ENCODE measurements at regions not wholly inside any gene's neighbourhood (a gene's known extent, or its start where the extent isn't known, plus 50 kb on each side); places are given as distances from the start of the nearest gene placed in this dataset.
"Not testable (repeated sequence)": the region's sequence is repeated elsewhere in the genome, so short reads cannot be mapped to it uniquely, and the experiment has no call there.

DNA sequence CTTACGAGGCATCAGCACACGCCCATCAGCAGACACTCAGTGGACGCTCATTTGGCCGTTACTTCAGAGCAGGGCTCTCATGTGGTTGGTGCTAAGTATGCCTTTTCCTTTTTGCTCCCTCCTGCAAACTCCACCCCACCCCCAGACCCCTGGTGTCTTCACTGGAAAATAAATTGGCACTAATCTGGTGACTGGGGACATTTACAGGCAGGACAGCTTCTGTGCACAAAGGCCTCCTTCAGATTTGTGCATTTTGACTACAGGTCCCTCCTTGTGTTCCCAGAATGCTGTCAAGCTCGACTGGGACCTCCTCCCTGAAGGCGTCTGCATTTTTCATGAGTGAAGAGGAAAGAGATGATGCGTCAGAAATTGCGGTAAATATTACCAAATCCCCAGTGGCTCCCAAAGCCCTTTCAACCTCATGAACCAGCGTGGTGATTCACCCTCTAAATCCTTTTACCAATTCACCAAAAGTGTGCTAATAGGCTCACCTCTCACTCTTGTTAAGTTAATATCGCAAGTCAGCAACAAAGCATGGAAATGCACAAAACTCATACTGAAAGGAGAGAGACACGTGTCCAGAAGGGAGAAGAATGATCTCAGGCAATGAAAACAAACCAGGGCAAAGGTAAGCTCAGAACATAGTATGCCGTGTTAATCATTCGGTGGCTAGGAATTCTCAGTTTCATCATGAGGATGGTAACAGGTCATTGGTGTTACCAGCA, 119.0 kb downstream of the NKX6-1 start:
- no peak for DNase-seq

DNA sequence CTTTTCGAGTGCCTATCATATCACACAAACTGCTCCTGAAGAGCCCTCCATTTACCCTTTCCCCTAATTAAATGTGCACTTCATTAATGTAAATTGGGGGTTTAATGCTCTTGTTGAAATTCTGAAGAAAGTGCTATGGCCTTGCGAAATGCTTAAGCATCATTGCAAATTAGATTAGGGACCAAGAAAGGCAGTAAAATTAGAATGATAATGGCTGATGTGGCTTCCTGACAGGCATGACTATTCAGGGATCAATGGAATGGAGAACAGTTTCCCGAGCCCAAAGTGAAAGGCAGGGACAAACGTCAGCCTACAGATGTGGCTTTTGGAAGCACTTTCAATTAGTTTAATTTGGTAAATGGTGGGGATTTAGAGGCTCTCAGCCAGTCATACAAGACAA, 120.1 kb downstream of the NKX6-1 start:
- DNase-seq = no peak

DNA sequence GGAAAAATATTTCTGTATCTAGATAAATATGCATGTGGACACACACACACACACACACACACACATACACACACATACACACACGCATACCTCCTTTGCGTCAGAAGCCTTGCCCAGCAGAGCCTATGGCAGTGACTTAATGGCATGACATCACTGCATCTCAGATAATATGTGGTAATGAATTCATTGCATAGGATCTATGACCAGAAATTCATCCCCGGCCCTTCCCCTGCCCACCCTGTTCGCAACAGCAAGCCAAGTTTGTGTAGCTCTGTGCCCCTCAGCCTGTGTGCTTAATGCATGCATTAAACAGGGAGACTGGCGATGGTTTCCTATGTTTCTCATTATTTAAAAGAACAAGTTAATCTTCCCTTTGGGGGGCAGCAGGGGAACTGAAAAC, 120.7 kb downstream of the NKX6-1 start:
- DNase-seq = no peak

DNA sequence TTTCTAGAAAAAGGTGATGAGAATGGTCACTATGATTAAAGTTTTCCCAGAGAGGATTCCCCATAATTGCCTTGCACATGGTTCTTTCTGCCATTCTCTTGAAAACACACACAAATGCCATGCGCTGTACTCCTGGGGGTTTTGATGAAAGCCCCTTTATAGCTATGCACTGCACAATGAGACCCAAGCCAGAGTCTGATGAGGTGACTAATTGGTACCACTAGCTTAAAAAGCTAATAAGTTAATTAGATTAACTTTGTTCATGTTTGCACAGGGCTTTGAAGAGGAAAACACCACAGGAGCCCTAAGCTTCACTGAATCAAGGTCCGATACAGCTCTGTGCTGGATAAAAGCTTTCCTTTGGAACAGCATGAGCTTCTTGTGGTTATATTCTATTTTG, 132.2 kb downstream of the NKX6-1 start:
- DNase-seq = no peak

DNA sequence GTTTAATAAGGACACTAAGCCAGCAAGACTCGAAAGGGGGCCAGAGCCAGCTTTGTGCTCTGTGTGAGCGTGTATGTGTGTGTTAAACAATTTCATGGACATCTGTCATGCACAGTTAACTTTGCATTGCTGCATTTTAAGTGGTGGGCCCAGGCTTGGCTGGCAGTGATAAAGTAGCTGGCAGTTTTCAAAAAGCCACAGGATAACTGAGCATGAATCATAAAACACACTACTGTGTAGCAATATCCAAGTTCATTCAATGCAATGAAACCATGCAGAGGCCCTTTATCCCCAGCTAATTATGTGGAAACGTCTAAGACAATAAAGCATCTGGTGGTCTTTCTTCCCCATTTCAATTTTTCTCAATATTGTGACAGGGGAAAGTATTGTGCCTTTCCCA, 132.9 kb downstream of the NKX6-1 start:
- DNase-seq = no peak

DNA sequence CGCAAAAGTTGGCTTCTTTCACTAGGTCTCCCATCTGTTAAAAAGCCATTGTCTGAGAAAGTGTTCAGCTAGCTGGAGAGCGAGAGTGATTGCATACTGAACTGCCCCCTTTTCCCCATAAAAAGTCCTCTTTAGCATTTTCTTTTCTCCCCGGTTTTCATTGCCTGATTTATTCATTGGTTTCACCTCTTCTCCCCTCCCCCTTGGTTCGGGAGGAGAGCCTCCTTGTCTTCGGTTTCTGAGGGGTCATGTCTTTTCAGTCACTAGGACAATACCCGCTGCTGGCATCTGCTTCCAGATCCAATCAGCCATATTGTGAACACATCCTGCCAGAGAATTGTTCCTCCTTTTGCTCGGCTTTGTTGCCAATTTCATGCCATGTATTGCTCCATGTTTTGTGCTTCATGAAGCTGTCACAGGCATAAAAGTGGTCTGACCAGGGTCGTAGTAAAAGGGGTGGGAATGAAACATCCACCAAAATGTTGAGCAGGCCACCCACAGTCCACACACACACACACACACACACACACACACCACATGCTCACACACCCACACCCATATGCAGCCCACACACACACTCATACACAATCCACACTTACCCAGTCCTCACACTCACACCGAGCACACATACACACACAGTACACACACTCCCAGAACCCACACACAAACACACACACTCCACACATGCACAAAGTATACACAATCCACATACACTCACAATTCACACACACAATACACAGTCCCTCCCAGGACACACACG, 136.0 kb downstream of the NKX6-1 start:
- no peak for DNase-seq

DNA sequence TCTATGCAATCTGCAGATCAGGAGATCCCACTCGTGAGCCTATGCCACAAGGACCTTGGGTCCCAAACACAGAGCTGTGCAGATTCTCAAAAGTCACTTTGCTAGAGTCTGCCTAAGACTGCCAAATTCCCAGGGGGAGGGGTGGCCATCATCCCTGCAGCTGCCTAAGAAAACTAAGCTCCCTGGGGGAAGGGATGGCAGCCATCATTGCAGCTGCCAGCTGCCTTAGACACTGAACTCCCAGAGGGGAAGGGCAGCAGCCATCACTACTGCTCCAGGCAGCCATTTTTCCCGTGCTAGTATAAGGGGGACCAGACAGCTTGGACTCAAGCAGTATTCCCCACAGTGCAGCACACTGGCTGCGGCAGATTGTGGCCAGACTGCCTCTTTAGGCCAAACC, 156.9 kb downstream of the NKX6-1 start:
- no peak for DNase-seq

DNA sequence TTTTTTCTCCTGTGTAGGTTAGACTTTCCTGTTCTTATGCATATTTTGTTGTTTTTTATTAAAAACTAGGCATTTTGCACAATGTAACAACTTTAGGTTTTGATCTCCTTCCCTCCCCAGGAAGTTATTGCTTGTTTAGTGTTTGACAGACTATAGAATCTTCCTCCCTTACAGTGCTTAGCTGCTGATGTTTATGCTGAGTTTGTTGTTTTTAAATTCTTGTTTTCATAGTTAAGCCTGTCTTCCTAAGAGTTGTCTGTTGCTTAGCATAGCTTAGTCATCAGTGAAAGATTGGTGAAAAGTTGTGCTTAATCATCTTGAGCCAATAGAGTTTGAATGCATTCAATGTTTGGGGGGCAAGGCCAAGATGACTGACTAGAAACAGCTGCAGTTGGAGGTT, 157.5 kb downstream of the NKX6-1 start:
- DNase-seq = no peak

DNA sequence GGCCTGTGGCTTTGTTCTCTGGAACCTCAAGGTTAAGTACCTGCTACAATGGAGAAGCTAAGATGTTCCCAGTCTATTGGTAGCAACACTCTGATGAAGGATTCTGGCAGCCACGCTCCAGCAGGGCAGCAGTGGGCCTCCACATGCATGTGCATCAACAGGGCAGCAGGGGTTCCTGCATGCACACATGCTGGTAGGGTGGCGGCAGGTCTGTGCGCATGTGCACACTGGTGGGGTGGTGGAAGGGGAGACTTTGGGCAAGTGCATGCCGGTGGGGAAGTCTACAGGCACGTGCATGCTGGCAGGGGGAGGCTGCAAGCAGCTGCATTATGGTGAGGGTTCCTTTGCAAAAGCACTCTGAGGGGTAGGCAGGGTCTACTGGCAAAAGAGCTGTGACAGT, 160.7 kb downstream of the NKX6-1 start:
- DNase-seq = peak in 1 of 56 donors; percentile 2

DNA sequence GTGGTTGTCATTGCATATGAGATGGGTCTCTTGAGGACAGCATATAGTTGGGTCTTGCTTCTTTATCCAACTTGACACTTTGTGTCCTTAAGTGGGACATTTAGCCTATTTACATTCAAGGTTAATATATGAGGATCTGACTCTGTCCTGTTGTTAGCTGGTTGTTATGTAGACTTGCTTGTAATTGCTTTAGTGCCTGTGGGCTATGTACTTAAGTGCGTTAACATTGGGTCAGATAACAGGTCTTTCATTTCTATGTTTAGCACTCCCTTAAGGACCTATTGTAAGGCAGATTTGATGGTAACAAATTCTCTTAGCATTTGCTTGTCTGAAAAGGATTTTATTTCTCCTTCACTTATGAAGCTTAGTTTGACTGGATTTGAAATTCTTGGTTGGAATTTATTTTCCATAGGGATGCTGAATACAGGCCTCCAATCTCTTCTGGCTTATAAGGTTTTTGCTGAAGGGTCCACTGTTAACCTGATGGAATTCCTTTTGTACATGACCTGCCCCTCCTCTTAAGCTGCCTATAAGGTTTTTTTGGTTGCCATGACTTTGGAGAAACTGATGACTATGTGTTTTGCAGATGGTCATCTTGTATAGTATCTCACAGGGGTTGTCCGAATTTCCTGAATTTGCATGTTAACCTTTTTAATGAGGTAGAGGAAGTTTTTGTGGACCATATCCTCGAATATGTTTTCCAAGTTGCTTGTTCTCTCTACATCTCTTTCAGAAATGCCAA, 162.0 kb downstream of the NKX6-1 start:
- DNase-seq = no peak

DNA sequence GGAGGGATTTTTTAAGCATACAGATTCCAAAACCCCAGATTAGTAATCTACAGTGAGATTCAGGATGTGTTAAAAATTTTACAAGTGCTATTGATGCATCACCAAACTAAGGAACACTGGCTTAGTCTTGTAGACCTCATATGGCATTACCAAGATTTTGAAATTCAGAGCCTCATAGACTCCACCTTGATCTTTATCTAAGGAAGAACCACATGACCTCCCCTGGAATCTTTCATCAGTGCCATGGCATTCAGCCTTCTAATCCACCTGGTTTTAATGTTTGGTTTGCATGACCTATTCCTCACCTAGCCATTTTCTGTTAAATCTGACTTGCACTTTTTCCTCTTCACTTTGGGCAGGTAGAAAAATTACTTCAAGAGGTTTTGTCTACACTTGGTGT, 171.6 kb downstream of the NKX6-1 start:
- no peak for DNase-seq

DNA sequence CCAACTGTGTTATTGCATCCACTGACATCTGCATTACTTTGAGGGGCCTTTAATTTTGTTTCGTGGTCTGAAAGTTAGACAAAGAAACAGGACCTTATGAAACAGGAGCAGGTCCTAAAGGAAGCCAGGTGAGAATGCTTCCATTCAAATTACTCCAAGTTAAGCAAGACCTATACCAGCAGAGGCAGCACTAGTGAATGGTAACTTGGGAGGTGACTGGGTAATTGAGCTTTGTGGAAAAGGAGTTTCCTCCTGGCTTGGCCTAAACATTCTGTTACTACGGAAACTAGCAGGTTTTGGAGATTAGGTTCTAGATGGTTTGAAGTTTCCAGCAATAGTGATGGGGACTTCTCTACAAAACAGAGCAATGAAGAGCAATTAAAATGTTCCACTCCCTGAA, 173.5 kb downstream of the NKX6-1 start:
- no peak for DNase-seq

DNA sequence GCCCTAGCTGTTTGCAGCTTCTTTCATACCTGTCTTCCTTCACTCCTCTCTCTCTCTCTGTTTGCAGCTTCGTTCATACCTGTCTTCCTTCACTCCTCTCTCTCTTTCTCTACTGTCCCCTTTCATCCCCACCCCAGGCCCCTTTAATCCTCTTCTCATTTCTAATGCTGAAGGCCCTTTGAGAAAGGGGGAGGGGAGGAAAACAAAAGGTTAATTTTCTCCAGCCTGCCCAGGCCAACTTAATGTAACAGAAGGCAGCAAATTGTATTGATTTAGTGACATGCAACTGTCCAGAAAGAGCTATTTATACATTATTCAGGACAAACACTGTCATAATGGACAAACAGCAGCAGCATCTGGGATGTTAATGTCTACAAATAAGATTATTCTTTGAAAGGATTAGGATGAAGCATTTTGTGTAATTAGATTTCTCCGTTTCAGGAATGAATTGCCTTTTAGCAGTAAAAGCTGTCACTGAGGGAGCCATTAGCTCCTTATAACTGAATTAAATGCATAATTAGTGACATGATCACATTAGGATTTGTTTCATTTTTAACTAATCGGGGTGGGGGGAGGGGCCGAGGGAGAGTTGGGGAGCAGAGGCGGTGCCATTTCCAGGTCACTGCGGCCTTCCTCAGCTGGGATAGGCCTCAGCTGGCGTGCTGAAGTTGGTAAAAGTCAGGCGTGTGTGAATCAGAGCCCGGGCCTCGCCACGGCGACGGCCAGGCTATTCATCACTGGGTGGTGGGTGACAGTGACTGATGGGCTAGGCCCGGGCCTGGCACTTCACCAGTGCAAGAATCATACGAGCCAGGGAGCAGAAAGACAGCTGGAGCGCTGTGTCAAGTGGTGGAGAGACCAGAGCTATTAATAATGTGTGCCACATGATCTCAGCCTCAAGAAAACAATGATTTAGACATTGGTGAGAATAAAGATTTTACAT, 174.5 kb downstream of the NKX6-1 start:
- DNase-seq = peak in 12 of 56 donors; percentile 1 to 59 (median 8)

DNA sequence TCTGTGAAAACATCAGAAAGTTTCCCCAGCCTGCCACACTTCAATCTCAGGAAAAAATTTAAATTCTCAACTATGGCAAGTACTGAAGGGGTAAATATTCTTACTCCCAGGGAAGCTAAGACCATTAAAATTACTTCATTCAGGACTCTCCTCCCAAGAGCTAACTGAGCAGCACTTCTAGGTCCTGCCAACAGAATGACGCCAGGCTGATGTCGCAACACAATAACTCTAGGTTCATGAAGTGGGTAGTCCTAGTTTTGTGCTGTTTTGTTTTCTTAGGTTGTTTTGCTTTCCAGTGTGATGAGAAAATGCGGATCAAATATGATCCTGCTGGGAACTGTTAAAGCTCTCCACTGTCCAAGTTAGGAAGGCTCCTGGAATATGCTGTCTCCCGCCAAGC, 180.0 kb downstream of the NKX6-1 start:
- DNase-seq = no peak

DNA sequence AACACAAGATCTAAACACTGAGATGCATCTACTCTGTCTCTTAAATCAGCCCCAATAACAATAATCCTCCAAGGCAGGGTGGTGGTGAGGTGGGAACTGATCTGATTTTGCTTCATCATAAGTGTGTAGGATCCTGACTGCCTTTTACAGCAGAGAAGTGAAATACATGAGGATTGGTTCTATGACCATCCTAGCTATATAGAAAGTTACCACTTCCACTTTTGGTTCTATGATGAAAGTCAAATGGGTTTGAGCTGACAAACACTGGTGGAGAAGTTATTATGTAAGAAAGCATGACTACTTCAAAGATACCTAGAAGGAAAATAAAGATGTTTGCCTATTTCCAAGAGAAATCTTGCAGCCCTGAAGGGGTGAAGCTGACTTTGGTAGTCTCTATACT, 181.6 kb downstream of the NKX6-1 start:
- no peak for DNase-seq

DNA sequence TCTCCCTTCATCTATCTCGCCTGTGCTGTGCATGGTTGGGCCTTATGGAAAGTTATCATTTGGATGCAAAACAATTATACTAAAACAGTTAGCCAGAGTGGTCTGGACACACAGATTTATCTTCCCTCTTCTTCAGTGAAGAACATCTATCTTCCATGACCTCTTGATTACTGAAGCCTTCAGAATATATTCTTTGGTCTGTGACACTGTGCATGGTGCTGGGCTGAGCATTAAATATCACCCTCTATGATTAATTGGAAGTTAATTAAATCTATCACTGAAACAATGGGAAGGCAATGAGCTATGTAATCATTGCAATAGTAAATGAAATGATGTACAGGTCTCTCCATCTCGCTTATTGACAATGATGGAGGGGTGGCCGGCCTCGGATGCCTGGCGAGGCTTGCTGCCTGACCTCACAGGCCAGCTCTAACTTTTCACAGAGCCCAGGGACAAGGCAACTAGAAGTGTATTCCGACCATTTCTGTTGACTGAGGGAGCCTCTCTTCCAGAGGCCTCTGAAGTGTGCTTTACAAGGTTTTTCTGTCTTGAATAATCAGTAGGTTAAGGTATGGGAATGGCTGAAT, 186.6 kb downstream of the NKX6-1 start:
- no peak for DNase-seq

DNA sequence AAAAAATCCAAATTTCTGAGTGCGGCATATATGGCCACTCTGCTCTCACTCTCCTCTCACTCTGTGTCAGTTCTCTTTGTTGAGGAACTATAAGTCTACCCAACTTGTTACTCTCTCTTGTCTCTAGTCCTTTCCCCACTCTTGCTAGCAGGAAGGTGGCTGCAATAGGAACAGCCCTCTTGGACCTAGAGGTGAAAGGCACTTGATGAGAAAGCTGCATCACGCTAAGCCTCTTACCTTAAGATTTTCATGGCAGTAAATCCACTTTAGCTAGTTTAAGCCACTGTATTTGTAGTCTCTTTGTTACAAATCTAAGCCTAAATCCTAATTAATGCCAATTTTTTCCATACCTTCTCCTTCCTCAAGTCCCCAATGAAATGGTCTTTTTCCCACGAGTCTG, 189.9 kb downstream of the NKX6-1 start:
- DNase-seq = no peak

DNA sequence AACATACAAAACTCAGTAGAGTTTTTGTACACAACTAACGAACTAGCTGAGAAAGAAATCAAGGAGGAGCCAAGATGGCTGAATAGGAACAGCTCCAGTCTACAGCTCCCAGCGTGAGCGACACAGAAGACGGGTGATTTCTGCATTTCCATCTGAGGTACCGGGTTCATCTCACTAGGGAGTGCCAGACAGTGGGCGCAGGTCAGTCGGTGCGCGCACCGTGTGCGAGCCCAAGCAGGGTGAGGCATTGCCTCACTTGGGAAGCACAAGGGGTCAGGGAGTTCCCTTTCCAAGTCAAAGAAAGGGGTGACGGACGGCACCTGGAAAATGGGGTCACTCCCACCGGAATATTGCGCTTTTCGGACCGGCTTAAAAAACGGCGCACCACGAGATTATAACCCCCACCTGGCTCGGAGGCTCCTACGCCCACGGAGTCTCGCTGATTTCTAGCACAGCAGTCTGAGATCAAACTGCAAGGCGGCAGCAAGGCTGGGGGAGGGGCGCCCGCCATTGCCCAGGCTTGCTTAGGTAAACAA, 200.3 kb downstream of the NKX6-1 start:
- not testable (repeated sequence) for DNase-seq

DNA sequence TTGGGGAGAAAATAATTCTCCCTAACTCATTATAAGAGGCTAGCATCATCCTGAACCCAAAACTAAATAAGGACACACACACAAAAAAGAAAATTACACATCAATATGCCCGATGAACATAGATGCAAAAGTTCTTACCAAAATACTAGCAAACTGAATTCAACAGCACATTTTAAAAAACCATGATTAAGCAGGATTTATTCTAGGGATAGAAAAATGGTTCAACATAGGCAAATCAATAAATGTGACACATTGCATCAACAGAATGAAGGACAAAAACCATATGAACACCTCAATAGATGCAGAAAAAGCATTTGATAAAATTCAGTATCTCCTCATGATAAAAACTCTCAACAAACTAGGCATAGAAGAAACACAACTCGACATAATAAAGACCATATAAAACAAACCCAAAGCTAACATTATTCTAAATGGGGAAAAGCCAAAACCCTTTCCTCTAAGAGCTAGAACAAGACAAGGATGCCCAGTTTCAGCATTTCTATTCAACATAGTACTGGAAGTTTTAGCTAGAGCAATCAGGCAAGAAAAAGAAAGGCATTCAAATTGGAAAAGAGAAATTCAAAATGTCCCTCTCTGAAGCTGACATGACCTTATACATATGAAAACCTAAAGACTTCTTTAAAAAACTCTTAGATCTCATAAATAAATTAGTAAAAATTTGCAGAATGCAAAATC, 200.9 kb downstream of the NKX6-1 start:
- DNase-seq = no peak

DNA sequence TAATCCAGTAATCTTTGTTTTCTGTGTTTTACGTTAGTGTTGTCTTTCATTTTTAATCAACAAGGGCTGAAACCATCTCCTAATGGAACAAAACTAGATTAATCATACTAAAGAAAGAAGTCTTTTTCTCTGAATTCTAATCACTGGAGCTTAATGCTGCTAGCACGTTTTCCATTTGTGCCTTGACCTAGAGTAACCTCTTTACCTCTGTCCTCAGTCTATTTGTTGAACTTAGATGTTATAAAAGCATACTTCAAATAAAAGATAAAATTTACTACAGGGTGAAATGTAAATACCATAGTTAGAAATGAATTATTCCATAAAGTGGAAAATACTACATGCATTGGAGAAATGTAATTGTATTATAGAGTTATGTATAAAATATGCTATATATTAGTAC, 207.1 kb downstream of the NKX6-1 start:
- DNase-seq = no peak
